Type B pancreatic cell (in vitro differentiated cells): ENCODE measurements at regions not wholly inside any gene's neighbourhood (a gene's known extent, or its start where the extent isn't known, plus 50 kb on each side); places are given as distances from the start of the nearest gene placed in this dataset.
A peak's percentile ranks its signal among the peaks of the same experiment; 100 is the strongest.

Source experiments
- DNase-seq: peaks from one replicate; pipeline ENCODE4 v3.0.0; 2021; ENCODE audit warnings: mixed read lengths; ENCODE audit not compliant: unreplicated experiment; ENCODE audit errors: extremely low spot score
- H3K27ac Mint-ChIP-seq: 2 replicates; pipeline ENCODE4 v1.8.0; 2021; ENCODE audit warnings: mild to moderate bottlenecking, mixed read lengths
- H3K27me3 Mint-ChIP-seq: 2 replicates; pipeline ENCODE4 v1.8.0; 2021; ENCODE audit warnings: mixed read lengths
- H3K36me3 Mint-ChIP-seq: 2 replicates; pipeline ENCODE4 v1.8.0; 2021; ENCODE audit warnings: mixed read lengths
- H3K4me1 Mint-ChIP-seq: one replicate; pipeline ENCODE4 v1.8.0; 2021; ENCODE audit warnings: mixed read lengths; ENCODE audit not compliant: unreplicated experiment
- H3K4me3 Mint-ChIP-seq: 2 replicates; pipeline ENCODE4 v1.8.0; 2021; ENCODE audit warnings: mild to moderate bottlenecking, mixed read lengths
- H3K9me3 Mint-ChIP-seq: 2 replicates; pipeline ENCODE4 v1.8.0; 2021; ENCODE audit warnings: mixed read lengths
- CTCF ChIP-seq: fragments of 200-600 bp; sonication (generic); conservative IDR thresholded peaks from 2 replicates; pipeline ENCODE4 v1.5.0; 2021; ENCODE audit warnings: antibody characterized with exemption, mild to moderate bottlenecking

DNA sequence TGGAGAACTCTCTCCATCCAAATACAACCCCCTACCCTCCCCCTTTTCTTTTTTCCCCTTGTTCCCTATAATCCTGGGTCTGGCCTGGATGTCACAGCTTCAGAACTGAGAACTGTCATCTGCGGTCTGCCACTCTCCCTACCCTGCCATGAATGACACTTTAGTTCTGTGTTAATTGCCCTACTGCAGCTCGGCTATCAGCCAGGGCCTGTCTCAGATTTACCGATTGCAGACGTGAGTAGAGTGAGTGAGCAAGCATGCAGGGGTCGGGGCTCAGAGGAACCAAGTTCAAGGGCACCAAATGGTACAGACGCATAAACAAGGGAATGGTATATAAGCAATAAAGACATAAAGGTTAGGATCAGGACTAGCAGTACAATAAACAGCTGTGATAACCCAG is 967.8 kb downstream of the BCL11A start:
- no peak for DNase-seq
- Mint-ChIP-seq H3K9me3 (peaks cover 4% of the 10 kb centered on the region), H3K4me1 (peaks cover 33% of the 10 kb centered on the region), H3K4me3 (no peak overlapping the region), H3K27me3 (no peaks in the 10 kb centered on the region), H3K36me3 (no peaks in the 10 kb centered on the region), H3K27ac (no peak overlapping the region)
- no peak for TF ChIP-seq CTCF

- no peak overlapping the region for H3K4me3 Mint-ChIP-seq
- no peak for DNase-seq
- no peaks in the 10 kb centered on the region for H3K36me3 Mint-ChIP-seq
- no peak overlapping the region for H3K27ac Mint-ChIP-seq
- peak; percentile 63 for TF ChIP-seq CTCF
- no peaks in the 10 kb centered on the region for H3K27me3 Mint-ChIP-seq
- H3K4me1 Mint-ChIP-seq: peaks cover 31% of the 10 kb centered on the region
- H3K9me3 Mint-ChIP-seq: peaks cover 4% of the 10 kb centered on the region
These were observed 968.5 kb downstream of the BCL11A start for GRCh38 chr2:59584958-59585357.

DNA sequence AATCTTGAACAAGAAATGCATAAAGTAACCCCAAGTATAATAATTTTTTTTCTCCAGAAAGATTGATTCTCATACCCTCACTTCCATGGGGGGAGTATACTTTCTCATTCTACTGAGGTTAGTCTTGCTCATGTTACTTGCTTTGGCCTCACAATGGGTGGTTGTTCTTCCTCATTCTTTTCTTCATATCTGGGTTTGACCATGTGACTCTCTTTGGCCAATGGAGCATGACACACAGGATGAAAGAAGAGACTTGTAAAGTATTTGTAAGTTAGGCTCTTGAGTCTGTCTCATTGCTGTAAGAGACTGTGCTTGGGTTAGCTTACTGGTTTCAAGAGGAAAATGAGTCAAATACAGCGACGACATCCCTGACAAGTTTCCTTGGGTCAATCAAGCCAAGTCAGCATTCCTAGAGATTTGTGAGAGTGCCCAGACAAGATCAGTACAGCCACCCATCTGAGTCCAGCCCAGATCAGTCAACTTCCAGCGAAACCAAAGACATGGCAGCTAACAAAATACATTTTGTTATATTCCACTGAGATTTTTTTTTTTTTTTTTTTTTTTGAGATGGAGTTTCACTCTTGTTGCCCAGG is 970.2 kb downstream of the BCL11A start:
- DNase-seq: no peak
- H3K4me1 Mint-ChIP-seq: peaks cover 24% of the 10 kb centered on the region
- H3K27ac Mint-ChIP-seq: no peak overlapping the region
- no peaks in the 10 kb centered on the region for H3K36me3 Mint-ChIP-seq
- H3K4me3 Mint-ChIP-seq: no peak overlapping the region
- TF ChIP-seq CTCF: no peak
- peaks cover 4% of the 10 kb centered on the region for H3K9me3 Mint-ChIP-seq
- no peaks in the 10 kb centered on the region for H3K27me3 Mint-ChIP-seq

GRCh38 chr2:59578349-59578748 is 975.1 kb downstream of the BCL11A start:
- Mint-ChIP-seq H3K27ac (no peak overlapping the region), H3K4me1 (no peaks in the 10 kb centered on the region), H3K27me3 (no peaks in the 10 kb centered on the region), H3K4me3 (no peak overlapping the region), H3K9me3 (peaks cover 2% of the 10 kb centered on the region), H3K36me3 (no peaks in the 10 kb centered on the region)
- TF ChIP-seq CTCF: no peak
- no peak for DNase-seq

DNA sequence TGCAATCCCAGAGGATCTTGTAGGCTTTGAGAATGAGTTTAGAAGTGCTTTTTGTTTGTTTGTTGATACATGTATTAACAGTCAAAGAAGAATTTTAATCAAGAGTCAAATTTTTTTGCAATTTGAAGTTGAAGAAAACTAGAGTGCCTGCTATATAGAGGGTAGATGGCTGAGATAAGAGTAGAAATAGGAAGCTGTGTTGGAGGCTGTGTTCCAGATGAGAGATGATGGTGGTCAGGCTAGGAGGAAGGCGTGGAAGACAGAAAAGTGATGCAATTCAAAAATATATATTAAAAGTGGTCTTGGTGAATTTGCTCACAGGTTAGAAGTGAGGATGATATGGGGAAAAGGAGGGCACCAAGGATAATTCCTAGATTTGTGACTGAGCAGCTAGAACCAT is 978.3 kb downstream of the BCL11A start:
- no peaks in the 10 kb centered on the region for H3K9me3 Mint-ChIP-seq
- no peak overlapping the region for H3K27ac Mint-ChIP-seq
- DNase-seq: no peak
- peaks cover 11% of the 10 kb centered on the region for H3K4me1 Mint-ChIP-seq
- peaks cover 6% of the 10 kb centered on the region for H3K27me3 Mint-ChIP-seq
- TF ChIP-seq CTCF: no peak
- no peak overlapping the region for H3K4me3 Mint-ChIP-seq
- H3K36me3 Mint-ChIP-seq: no peaks in the 10 kb centered on the region

GRCh38 chr2:59572227-59572626 is 981.2 kb downstream of the BCL11A start:
- Mint-ChIP-seq H3K9me3 (no peaks in the 10 kb centered on the region), H3K4me1 (peaks cover 32% of the 10 kb centered on the region), H3K36me3 (no peaks in the 10 kb centered on the region), H3K27me3 (peaks cover 12% of the 10 kb centered on the region), H3K4me3 (no peak overlapping the region), H3K27ac (no peak overlapping the region)
- no peak for DNase-seq
- TF ChIP-seq CTCF: no peak
